HTR-8/SVneo (cell line): ENCODE measurements at regions not wholly inside any gene's neighbourhood (a gene's known extent, or its start where the extent isn't known, plus 50 kb on each side); places are given as distances from the start of the nearest gene placed in this dataset.

ENCODE experiments used
- DNase-seq: peaks from one replicate; pipeline ENCODE4 v3.0.0; 2011; ENCODE audit warnings: low spot score, mixed read lengths; ENCODE audit not compliant: insufficient read length
- FAIRE-seq: peaks from 2 replicates; lab custom pipeline; 2011; peaks lifted over from hg19 to GRCh38; lab: Jason Lieb, UNC

DNA sequence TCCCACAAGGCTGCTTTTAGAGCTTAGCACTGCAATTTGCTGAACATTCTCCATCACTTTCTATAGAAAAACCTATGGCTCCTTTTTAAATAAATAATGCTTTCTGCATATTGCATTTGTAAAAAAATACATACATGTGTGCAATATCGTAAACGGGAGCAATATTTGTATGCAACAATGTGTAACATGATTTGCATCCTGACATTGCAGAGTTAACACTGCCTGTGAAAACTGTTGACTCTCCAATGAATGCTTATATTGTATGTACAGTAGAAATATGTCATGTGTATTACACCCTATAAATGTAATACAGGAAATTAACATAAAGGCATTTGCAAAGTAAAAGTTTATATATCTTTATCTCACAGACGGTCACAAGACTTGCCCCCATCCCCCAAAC is 135.0 kb upstream of the PIEZO2 start:
- DNase-seq (no peak), FAIRE-seq (no peak)

- FAIRE-seq (no peak), DNase-seq (no peak)
These were observed 134.3 kb upstream of the PIEZO2 start for GRCh38 chr18:11283479-11284161.

DNA sequence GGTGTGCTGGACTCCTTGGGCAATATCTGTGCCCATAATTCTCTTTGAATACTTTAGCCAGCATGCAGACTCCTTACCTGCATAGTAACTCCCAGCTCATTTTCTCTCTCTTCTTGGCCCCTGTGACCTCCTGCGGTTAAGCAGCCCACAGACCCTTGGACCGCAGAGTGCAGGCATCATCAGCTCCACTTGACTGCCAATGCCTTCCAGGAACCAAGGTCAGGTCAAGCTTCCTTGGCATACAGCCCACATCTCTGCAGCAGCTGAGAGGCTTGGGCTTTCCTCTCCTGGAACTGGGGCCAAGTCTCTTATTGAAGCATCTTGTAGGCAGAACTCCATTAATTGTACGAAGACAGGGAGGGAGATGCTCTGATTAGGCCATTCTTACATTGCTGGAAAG is 130.1 kb upstream of the PIEZO2 start:
- DNase-seq (no peak), FAIRE-seq (no peak)

- no peak for FAIRE-seq
These were observed 127.3 kb upstream of the PIEZO2 start for GRCh38 chr18:11276678-11277077.

DNA sequence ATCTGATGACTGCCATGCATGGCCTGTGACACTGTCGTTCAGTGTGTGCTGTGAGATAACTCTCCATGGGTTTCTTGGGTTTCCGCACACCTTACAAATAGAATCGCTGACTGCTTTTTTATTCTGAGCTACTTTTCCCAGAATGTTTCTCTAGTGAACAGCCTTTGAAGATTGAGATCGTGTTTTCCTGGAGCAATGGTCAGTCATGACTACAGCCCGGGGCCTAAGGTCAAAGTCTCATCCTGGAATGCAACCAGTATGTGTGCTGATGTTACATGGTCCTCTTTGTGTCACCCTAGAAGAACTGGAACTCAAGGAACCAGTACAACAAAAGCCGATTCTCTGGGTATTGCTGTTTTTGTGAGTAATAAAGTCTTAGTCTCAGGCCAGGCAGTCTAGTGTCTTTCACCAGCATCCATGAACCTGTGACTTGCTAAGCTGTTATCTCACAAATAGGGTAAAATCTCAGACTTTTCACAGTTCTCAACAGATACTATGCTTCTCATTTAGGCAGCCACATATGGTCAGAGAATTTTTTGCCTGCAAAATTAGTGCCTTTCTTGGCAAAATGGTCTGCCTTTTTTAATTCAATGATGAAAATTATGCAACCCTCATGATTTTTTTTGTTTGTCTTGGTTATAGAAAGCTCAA is 124.9 kb upstream of the PIEZO2 start:
- FAIRE-seq (no peak), DNase-seq (no peak)

More at GRCh38 chr18:11276678-11277077, 127.3 kb upstream of the PIEZO2 start:
- DNase-seq, result no peak

DNA sequence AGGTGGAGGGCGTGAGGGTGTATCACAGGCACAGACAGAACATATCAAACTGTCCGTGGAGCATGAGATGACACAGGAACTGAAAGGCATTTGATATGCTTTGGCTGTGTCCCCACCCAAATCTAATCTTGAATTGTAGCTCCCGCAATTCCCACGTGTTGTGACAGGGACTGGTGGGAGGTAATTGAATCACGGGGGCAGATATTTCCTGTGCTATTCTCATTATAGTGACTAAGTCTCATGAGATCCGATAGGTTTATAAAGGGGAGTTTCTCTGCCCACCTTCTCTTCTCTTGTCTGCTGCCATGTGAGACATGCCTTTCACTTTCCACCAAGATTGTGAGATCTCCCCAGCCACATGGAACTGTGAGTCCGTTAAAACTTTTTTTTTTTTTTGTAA is 123.1 kb upstream of the PIEZO2 start:
- no peak for FAIRE-seq
- no peak for DNase-seq

GRCh38 chr18:11271954-11272353 is 122.6 kb upstream of the PIEZO2 start:
- FAIRE-seq (no peak), DNase-seq (no peak)

- FAIRE-seq (no peak), DNase-seq (no peak)
These were observed 119.9 kb upstream of the PIEZO2 start for GRCh38 chr18:11269257-11269656.

DNA sequence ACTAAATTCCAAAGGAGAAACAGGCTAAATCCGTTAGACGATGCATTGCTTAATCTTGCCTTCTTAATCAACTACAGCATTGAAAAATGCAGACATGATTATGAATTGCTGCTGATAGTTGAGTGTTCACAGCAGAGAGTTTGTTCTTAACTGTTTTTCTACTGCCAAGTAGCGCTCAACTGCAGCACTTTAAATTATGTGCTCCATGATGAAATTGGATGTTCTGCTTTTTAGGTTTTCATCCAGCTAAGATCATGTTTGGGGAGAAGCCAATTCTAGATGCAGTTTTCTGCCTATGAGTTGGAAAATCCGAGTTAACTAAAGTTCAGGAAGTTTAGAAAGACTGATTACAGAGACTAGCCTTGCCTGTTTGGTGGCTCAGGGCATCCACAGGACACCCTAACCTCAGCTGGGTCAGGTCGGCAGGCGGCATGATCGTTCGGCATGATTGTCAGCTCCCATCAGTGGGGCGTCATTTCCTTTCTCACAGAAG is 119.4 kb upstream of the PIEZO2 start:
- DNase-seq, result no peak
- no peak for FAIRE-seq

GRCh38 chr18:11268153-11268552 is 118.8 kb upstream of the PIEZO2 start:
- no peak for FAIRE-seq
- DNase-seq, result no peak

- FAIRE-seq (no peak), DNase-seq (no peak)
These were observed 117.6 kb upstream of the PIEZO2 start for GRCh38 chr18:11266781-11267480.

DNA sequence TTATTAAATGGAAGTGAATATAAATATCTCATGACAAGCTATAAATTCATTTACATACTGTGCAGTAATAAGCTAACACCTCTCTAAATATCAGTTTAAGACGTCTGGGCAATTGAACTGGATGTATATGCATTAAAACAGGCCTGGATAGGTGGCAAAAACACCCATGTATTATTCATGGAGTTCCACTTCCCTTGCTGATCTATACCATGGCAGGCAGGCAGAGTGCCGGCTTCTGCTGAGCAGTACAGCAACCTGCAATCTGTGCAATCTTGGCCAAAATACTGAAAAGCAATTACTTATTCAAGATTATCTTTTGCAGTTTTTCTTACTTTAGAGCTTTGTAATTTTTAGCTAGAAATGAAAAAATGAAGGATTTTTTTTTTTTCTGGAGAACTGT is 112.1 kb upstream of the PIEZO2 start:
- DNase-seq (no peak), FAIRE-seq (no peak)

- no peak for DNase-seq
- no peak for FAIRE-seq
These were observed 111.6 kb upstream of the PIEZO2 start for GRCh38 chr18:11260961-11261461.

DNA sequence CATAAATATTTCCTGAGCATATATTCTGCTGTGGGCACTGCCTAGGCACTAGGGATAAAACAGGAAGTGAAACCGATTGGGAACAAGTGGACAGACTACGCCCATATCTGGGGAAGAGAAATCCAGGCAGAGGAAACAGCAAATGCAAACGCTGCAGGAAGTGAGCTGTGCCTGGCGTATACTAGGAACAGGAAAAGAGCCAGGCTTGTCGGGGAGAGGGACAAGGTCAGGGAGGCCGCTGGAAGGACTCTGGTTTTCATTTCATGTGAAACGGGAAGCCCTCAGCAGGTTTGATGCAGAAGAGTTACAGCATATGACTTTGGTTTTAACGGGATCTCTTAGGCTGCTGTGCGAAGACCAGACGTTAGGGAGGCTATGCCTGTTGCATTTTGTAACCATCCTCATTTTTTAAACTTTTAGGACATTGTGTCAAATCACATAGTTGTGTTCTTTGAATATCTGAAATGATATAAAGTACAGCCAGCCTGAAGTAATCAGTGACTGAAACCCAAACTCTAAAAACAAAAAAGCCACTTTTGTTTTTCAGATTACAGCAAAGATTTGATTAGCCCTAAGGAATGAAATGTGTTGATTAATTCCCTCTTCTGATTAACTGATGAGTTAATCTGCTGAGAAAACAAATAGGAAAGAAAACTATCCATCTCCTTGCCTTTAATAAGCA is 110.2 kb upstream of the PIEZO2 start:
- DNase-seq (no peak), FAIRE-seq (no peak)

- FAIRE-seq (no peak), DNase-seq (no peak)
These were observed 108.8 kb upstream of the PIEZO2 start for GRCh38 chr18:11258039-11258610.

DNA sequence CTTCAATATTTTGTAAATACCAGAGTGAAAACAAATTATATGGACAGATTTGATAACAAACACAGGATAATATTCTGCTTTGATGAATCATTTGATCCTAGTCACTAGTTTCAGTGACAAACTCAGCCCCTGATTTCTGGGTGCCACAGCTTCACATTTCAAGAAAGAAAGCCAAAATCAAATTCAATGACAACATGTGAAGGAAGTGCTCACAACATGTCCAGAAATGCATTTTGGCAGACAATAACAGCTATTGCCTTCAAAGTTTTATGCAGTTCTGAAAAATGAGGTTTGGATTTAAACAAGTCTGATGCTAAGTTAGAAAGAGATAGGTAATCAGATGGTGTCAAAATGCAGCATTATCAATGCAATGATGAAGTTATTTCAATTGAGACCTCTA is 106.9 kb upstream of the PIEZO2 start:
- FAIRE-seq, result no peak
- DNase-seq, result no peak

DNA sequence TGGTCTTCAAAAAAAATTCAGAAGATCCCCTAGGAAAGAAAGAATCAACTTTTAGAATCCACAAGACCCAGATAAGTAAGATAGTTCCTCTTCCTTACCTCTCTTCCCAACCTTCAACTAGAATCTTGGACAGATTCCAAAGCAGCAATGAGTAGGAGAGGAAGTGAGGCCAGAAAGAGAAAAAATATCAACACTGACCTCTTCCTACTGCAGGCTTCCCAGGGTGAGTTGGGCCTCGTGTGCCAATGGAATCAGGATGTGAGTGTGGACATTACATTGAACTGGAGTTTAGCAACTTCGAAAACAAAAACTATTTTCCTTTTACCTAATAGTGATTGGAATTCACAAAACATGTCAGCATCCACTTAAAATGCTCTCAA is 102.5 kb upstream of the PIEZO2 start:
- DNase-seq (no peak), FAIRE-seq (no peak)

DNA sequence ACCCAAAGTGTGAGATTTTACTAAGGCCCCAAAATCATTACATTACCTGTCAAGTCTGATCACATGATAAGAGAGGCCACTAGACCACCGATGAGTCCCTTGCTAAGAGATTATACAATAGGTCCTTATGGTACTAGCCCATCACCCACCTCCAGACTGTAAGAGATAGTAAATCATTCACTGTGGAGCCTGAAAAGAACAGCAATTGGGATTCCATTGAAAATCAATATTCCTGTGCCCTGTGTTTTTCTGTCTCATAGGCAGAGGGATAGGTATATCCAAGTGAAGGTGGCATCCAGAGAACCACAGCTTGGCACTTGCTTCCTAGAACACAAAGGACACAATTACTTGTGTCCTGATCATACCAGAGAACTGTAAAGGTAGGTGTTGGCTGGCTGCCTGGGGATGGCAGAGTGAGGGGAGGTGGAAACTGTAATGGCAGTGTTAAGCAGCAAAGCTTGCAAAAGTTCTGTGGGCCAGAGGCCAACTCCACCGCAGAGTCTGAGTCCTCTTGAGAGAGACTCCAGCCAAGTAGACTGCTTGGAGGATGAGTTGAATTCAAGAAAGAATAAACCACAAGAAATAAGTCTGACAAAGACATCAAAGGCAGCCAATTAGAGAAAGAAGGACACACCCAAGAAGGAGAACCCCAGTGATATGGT is 102.0 kb upstream of the PIEZO2 start:
- no peak for FAIRE-seq

DNA sequence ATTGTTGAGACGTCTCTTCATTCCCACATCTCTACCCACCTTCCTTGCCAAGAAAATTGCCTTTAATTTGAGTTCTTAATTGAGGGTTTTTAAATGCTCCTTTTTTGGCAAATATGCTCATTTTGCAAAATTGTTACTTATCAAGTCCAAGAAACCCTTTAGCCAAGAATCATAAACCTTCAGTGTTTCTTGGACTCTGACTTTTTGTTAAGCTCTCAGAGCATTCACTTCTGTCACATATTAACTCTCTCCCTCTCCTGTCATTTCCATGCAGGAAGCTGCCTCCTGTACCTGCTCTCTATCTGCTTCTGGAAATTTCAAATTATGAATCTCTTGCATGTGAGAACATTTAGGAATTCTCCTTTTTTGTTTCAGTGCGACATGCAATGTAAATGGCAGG is 100.0 kb upstream of the PIEZO2 start:
- no peak for FAIRE-seq
- DNase-seq, result no peak

More for the DNA sequence above, 102.0 kb upstream of the PIEZO2 start:
- DNase-seq, result no peak
